ENCODE measurements at regions not wholly inside any gene's neighbourhood (a gene's known extent, or its start where the extent isn't known, plus 50 kb on each side); places are given as distances from the start of the nearest gene placed in this dataset.

DNA sequence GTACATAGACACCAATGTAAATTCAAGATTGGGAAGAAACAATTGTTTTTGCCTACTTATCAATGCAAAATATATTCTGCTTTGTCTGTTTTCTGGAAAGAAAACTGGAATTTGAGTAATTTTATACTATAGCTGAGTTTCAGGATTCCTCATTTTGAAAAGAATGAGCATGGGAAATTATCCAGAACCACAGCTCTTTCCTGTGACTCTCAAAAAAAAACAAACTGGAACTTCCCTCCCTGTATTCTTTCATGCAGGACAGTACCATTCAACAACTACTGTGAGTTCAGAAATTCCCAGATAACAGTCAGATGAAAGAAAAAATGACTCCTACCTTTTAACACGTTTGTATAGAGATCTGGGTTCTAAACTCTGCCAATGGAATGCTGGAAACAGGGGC lies 372.4 kb downstream of the TGFB2 start:
- DNase-seq, result no peak

DNA sequence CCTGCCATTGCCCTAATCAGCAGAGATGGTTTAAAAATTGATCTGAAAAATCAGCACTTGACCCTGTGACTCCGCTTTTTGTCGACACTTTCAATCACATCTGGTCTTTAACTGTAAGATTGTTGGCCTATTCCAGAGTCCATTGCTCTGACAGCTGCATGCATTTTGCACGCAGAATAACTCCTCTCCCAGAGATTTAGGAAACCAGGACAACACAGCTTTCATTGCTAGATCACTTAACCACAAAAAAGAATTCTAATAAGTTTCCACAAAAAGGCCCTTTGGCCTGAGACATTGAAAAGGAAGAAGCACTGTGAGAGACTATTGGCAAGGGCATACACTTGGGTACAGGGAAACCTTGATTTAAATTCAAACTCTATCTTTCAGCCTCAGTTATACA lies 373.1 kb downstream of the TGFB2 start:
- DNase-seq, result peak; percentile 79

DNA sequence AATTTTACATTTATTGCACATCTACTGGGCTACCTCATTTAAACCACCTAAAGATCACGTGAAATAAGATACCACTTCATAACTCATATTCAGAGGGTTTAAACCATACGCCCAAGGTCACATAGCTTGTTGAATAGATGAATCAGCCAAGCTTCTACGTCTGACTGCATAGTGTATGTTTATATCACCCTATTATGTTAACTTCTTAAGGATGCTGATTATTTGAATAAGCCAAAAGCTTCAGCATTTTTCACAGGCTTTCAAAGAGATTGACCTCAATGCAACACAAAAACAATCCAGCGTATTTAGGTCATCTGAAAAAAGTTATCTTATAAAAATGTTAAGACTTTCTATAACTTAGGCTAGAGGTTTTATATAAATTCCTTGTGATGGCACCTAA lies 373.8 kb downstream of the TGFB2 start:
- no peak for DNase-seq

- peak; percentile 24 for DNase-seq
These were observed 383.9 kb downstream of the TGFB2 start for GRCh38 chr1:218728898-218729565.

DNA sequence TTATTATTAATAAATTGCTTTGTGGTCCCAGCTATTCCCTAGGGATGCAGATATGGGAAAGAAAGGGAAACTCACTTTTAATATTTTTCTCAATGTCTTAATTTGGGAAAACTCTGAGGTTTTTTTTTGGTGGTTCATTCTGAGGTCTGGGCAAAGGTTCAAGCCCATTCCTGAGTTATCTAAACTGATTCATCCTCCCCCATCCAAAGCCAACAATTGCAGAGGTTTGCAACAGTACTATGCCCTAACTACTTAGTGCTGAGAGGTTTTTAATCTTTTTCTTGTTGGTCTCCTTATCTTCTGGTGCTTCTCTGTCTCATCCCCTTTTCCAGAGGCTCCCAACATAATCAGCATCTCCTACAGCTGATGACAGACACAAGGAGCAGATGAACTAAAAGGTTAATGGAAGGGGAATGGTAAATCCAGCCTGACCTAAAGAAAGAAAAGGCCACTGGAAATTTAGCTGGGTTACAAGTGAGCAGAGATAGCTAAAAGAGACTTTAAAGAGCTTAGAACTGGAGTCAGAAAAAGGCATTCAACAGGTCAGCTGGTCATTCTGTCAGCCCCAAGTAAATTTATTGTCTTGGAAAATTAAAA lies 390.4 kb downstream of the TGFB2 start:
- DNase-seq, result no peak

DNA sequence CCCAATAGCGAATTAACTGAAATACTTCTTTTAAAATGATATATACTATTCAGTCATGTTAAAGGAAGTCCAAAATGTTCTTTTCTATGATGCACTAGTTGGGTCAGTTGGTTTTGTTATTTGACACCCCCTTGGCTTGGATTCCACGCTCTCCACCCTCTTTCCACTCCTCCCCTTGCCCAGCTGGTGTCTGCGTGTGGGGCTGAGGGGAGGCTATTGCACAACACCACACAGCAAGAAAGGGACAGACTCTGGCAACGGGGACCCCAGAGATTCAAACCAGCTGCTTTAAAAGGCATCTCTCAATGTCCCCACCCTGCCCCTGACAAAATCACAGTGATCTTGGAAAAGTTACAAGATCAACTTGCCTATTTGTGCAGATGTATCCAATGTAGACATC lies 394.3 kb downstream of the TGFB2 start:
- peak; percentile 59 for DNase-seq

GRCh38 chr1:218741852-218742251 lies 396.7 kb downstream of the TGFB2 start:
- DNase-seq, result no peak

- no peak for DNase-seq
These were observed 397.5 kb downstream of the TGFB2 start for GRCh38 chr1:218742467-218743262.

GRCh38 chr1:218743861-218744505 lies 398.8 kb downstream of the TGFB2 start:
- DNase-seq, result no peak

- DNase-seq, result no peak
These were observed 402.9 kb downstream of the TGFB2 start for GRCh38 chr1:218748071-218748470.

GRCh38 chr1:218750216-218750970 lies 405.3 kb downstream of the TGFB2 start:
- no peak for DNase-seq

GRCh38 chr1:218751208-218751948 lies 406.2 kb downstream of the TGFB2 start:
- DNase-seq, result no peak

- no peak for DNase-seq
These were observed 407.0 kb downstream of the TGFB2 start for GRCh38 chr1:218752126-218752525.

GRCh38 chr1:218754477-218754876 lies 409.3 kb downstream of the TGFB2 start:
- DNase-seq, result no peak

GRCh38 chr1:218755128-218755527 lies 410.0 kb downstream of the TGFB2 start:
- no peak for DNase-seq

DNA sequence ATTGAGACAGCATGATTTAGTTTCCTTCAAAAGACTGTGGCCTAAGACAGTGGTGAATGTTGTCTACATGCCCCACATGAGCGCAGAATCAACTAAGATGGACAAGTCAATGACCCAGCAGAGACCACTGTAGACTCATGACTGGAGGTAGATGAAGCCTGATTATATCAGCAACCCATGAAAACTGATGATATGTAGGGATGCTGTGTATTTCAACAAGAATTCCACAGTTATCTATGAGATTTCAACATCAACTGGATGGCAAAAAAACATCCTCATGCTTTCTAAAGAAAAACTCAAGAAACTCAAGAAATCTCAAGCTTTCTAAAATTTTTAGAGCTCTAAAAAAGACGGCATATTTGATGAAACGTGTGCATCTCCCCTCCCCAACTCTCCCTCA lies 413.9 kb upstream of the LYPLAL1 start:
- DNase-seq, result no peak

GRCh38 chr1:218760601-218761570 lies 412.8 kb upstream of the LYPLAL1 start:
- DNase-seq, result no peak

GRCh38 chr1:218763538-218763937 lies 410.1 kb upstream of the LYPLAL1 start:
- DNase-seq, result no peak

- no peak for DNase-seq
These were observed 407.9 kb upstream of the LYPLAL1 start for GRCh38 chr1:218765753-218766152.

DNA sequence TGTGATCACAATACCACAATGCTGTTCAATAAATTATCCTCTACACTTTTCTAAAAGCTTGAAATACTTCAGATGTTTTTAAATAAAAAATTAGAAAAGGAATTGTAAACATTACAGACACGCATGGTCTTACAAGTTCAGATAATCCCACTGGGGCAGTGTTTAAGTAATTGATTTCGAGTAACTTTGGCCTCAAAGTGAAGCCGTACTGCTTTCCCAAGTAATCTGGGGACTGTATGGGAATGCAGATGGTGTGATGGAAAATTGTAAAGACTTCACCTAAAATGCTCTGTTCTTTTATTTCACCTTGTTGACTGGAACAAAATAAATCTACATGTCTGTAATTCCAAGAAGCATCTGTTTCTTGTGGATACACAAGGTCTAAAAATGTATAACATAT lies 401.7 kb upstream of the LYPLAL1 start:
- peak; percentile 40 for DNase-seq

Data from tongue (tissue), 1 donor.